PC-3 (cell line): ENCODE measurements at regions not wholly inside any gene's neighbourhood (a gene's known extent, or its start where the extent isn't known, plus 50 kb on each side); places are given as distances from the start of the nearest gene placed in this dataset.

Experiments used
- CTCF ChIP-seq: fragments of 300-600 bp; sonication (generic); conservative IDR thresholded peaks from 2 replicates; pipeline ENCODE4 v1.5.1; 2017; ENCODE audit warnings: antibody characterized with exemption, low read depth, mild to moderate bottlenecking, low read length
- EZH2 ChIP-seq: fragments of 300-600 bp; sonication (generic); IDR thresholded peaks from one replicate; pipeline ENCODE4 v1.6.1; 2017; ENCODE audit warnings: antibody characterized with exemption, mild to moderate bottlenecking, low read length; ENCODE audit not compliant: unreplicated experiment
- EZH2phosphoT487 ChIP-seq: fragments of 300-600 bp; sonication (generic); IDR thresholded peaks from 2 replicates; pipeline ENCODE4 v1.6.1; 2018; ENCODE audit warnings: mild to moderate bottlenecking, antibody characterized with exemption, low read length, borderline replicate concordance

GRCh38 chr18:43777636-43778304, 500.5 kb upstream of the SYT4 start:
- TF ChIP-seq CTCF (no peak), EZH2 (no peak), EZH2phosphoT487 (no peak)
